Suprapubic skin (tissue), 4 donors: ENCODE measurements at regions not wholly inside any gene's neighbourhood (a gene's known extent, or its start where the extent isn't known, plus 50 kb on each side); places are given as distances from the start of the nearest gene placed in this dataset.

Experiments
- DNase-seq, 2 donors: peaks; one replicate each; pipeline ENCODE4 v3.0.0-alpha.2; 2019; ENCODE audit warnings: low spot score in 2 of 2
- H3K27ac ChIP-seq: fragments of 200-600 bp; sonication (generic); one replicate; pipeline ENCODE4 v1.5.1; 2019
- H3K27me3 ChIP-seq: fragments of 200-600 bp; sonication (generic); one replicate; pipeline ENCODE4 v1.5.1; 2019
- H3K36me3 ChIP-seq: fragments of 200-600 bp; sonication (generic); one replicate; pipeline ENCODE4 v1.5.1; 2019
- H3K4me1 ChIP-seq: fragments of 200-600 bp; sonication (generic); one replicate; pipeline ENCODE4 v1.5.1; 2019
- H3K4me3 ChIP-seq: fragments of 200-600 bp; sonication (generic); one replicate; pipeline ENCODE4 v1.5.1; 2019; ENCODE audit warnings: mild to moderate bottlenecking
- H3K9me3 ChIP-seq: fragments of 200-600 bp; sonication (generic); one replicate; pipeline ENCODE4 v1.5.1; 2019
- EP300 ChIP-seq: sonication (generic); formaldehyde crosslinking; IDR thresholded peaks from one replicate; pipeline ENCODE4 v1.6.1; 2017; ENCODE audit warnings: antibody characterized with exemption
- POLR2A ChIP-seq, 2 donors: fragments of 450-650 bp; IDR thresholded peaks; one replicate each; pipeline ENCODE4 v1.6.1; 2017; ENCODE audit warnings: antibody characterized with exemption in 2 of 2, mild to moderate bottlenecking in 2 of 2, moderate library complexity in 2 of 2
- POLR2AphosphoS5 ChIP-seq, 3 donors: sonication (generic); formaldehyde crosslinking; IDR thresholded peaks; one replicate each; pipeline ENCODE4 v1.6.1; 2017; ENCODE audit warnings: antibody characterized with exemption in 3 of 3
- WGBS: methylation state at CpG from one replicate; pipeline ENCODE4 v1.1.5; 2018; 5-methylcytosine and 5-hydroxymethylcytosine counted together
- TF ChIP-seq, protein P1 (sequence below), 2 donors: fragments of 200-600 bp in 1 of 2; fragments of 450-650 bp in 1 of 2; sonication (generic) in 1 of 2; IDR thresholded peaks; one replicate each; pipeline ENCODE4 v1.5.1; 2016 to 2019; ENCODE audit warnings: antibody characterized with exemption in 2 of 2, mild to moderate bottlenecking in 1 of 2, moderate library complexity in 1 of 2

- peak; percentile 72 to 79 for DNase-seq
- H3K9me3 ChIP-seq, result no peaks in the 10 kb centered on the region
- H3K27me3 ChIP-seq, result no peaks in the 10 kb centered on the region
- peak overlapping the region; percentile 65 for H3K27ac ChIP-seq
- H3K4me1 ChIP-seq, result peaks cover 39% of the 10 kb centered on the region
- no peak for TF ChIP-seq POLR2A (IDR thresholded peaks at IDR 0.05)
- no peak for TF ChIP-seq EP300
- TF ChIP-seq, protein P1, sequence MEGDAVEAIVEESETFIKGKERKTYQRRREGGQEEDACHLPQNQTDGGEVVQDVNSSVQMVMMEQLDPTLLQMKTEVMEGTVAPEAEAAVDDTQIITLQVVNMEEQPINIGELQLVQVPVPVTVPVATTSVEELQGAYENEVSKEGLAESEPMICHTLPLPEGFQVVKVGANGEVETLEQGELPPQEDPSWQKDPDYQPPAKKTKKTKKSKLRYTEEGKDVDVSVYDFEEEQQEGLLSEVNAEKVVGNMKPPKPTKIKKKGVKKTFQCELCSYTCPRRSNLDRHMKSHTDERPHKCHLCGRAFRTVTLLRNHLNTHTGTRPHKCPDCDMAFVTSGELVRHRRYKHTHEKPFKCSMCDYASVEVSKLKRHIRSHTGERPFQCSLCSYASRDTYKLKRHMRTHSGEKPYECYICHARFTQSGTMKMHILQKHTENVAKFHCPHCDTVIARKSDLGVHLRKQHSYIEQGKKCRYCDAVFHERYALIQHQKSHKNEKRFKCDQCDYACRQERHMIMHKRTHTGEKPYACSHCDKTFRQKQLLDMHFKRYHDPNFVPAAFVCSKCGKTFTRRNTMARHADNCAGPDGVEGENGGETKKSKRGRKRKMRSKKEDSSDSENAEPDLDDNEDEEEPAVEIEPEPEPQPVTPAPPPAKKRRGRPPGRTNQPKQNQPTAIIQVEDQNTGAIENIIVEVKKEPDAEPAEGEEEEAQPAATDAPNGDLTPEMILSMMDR (IDR thresholded peaks at IDR 0.05), result no peak
- TF ChIP-seq POLR2AphosphoS5 (IDR thresholded peaks at IDR 0.05), result no peak
- no peak overlapping the region for H3K4me3 ChIP-seq
- 41% methylated on average over 12 of the region's 12 CpGs for WGBS
- peaks cover 57% of the 10 kb centered on the region for H3K36me3 ChIP-seq
Observed at GRCh38 chr17:64786337-64786736, 124.2 kb upstream of the SMURF2 start.

DNA sequence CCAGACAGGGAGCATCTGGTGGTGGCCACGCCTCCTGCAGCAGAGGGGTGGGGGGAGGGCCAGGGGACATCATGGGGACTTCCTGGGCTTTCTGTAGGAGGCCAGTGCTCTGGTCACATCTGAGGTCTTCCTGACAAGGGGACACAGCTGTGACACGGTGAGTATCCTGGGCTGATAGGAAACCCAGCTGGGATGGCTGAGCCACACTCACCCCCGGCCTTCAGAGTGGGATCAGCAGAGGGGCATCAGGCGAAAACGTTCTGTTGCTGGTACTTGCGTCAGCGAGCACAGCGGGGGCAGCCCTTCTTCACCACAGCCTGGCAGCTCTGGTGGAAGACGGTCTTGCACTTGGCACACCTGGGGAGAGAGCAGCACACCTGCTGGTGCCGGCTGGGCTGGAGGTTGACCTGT, 122.9 kb upstream of the SMURF2 start:
- peaks cover 52% of the 10 kb centered on the region for H3K4me1 ChIP-seq
- WGBS, result 89% methylated on average over 3 of the region's 10 CpGs
- H3K9me3 ChIP-seq, result no peaks in the 10 kb centered on the region
- no peak overlapping the region for H3K27ac ChIP-seq
- H3K36me3 ChIP-seq, result peaks cover 50% of the 10 kb centered on the region
- H3K27me3 ChIP-seq, result no peaks in the 10 kb centered on the region
- TF ChIP-seq EP300, result no peak
- TF ChIP-seq POLR2A (IDR thresholded peaks at IDR 0.05), result no peak
- no peak for TF ChIP-seq POLR2AphosphoS5 (IDR thresholded peaks at IDR 0.05)
- TF ChIP-seq, protein P1 (IDR thresholded peaks at IDR 0.05), result no peak
- no peak overlapping the region for H3K4me3 ChIP-seq
- peak; percentile 63 to 71 for DNase-seq

GRCh38 chr17:64784353-64785010, 122.4 kb upstream of the SMURF2 start:
- H3K27ac ChIP-seq, result no peak overlapping the region
- TF ChIP-seq POLR2AphosphoS5 (IDR thresholded peaks at IDR 0.05) (no peak), EP300 (no peak), POLR2A (IDR thresholded peaks at IDR 0.05) (no peak)
- TF ChIP-seq, protein P1 (IDR thresholded peaks at IDR 0.05), result no peak
- H3K27me3 ChIP-seq, result no peaks in the 10 kb centered on the region
- DNase-seq, result peak; percentile 28 to 58
- 84% methylated on average over 16 of the region's 16 CpGs for WGBS
- no peak overlapping the region for H3K4me3 ChIP-seq
- H3K36me3 ChIP-seq, result peaks cover 48% of the 10 kb centered on the region
- no peaks in the 10 kb centered on the region for H3K9me3 ChIP-seq
- H3K4me1 ChIP-seq, result peaks cover 58% of the 10 kb centered on the region

DNA sequence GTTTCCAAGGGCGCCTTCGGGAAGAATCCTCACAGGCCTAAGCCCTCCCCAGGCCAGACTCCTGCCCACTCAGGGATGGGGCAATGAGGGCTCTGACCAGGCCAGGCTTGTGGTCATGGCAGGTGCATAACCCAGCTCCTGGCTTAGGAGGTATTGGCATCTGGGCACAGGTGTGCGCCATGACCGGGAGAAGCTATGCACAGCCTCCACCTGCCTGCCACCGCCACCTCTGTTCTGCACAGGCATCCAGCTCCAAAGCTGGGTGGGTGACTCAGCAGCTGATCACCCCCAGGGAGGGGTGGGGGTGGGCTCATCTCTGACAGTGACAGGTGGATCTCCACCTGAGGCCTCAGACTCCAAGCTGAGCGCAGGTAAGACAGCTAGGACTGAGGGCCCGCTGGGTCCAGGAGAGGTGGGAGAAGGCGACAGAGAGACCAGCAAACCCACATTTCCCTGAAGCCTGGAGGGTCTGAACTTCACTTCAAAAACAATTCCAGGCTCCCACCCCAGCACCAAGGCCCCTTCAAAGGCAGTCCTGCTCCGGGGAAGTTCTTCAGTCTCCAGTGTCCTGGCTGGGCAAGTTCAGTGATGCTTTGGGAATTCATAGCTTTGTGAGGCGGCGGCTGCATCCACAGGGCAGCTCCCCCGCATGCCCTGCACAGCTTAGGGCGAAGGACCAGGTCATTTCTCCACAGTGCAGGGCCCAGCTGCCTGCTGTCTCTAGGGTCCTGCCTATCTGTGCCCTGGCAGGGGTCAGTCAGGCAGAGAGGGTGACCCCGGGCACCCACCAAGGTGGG, 121.6 kb upstream of the SMURF2 start:
- Histone ChIP-seq H3K9me3 (no peaks in the 10 kb centered on the region), H3K27me3 (no peaks in the 10 kb centered on the region), H3K4me1 (peaks cover 65% of the 10 kb centered on the region), H3K36me3 (peaks cover 47% of the 10 kb centered on the region), H3K4me3 (no peak overlapping the region), H3K27ac (no peak overlapping the region)
- DNase-seq, result peak; percentile 62 to 69
- TF ChIP-seq POLR2A (IDR thresholded peaks at IDR 0.05) (no peak), POLR2AphosphoS5 (IDR thresholded peaks at IDR 0.05) (no peak), EP300 (no peak)
- TF ChIP-seq, protein P1 (IDR thresholded peaks at IDR 0.05), result no peak
- 88% methylated on average over 10 of the region's 14 CpGs for WGBS

DNA sequence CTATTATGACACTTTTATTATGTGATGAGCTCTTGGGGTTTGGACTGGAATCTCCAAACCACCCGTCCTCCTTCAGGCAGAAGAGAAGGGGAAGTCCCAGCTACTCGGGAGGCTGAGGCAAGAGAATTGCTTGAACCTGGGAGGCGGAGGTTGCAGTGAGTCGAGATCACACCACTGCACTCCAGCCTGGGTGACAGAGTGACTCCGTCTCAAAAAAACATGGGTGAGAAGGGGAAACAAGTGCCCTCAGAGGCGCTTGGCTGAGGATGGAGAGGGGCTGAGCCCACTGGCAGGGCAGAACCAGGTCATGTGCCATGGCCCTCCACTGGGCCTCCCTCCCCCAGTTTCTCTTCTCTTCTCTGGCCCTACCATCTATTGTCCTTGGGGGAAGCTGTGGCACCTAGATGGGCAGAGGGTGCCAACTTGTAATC, 120.9 kb upstream of the SMURF2 start:
- Histone ChIP-seq H3K4me1 (peaks cover 67% of the 10 kb centered on the region), H3K9me3 (no peaks in the 10 kb centered on the region), H3K27me3 (no peaks in the 10 kb centered on the region), H3K4me3 (no peak overlapping the region), H3K36me3 (peaks cover 41% of the 10 kb centered on the region), H3K27ac (no peak overlapping the region)
- TF ChIP-seq EP300 (no peak), POLR2A (IDR thresholded peaks at IDR 0.05) (no peak), POLR2AphosphoS5 (IDR thresholded peaks at IDR 0.05) (no peak)
- TF ChIP-seq, protein P1 (IDR thresholded peaks at IDR 0.05), result no peak
- DNase-seq, result peak; percentile 34 to 50
- 73% methylated on average over 4 of the region's 6 CpGs for WGBS
